Fibroblast of upper back skin (primary cell): ENCODE measurements at regions not wholly inside any gene's neighbourhood (a gene's known extent, or its start where the extent isn't known, plus 50 kb on each side); places are given as distances from the start of the nearest gene placed in this dataset.

Experiments
- DNase-seq: peaks from one replicate; pipeline ENCODE4 v3.0.0-alpha.2; 2013

- peak; percentile 16 for DNase-seq
Measured at GRCh38 chr14:65794674-65795279, 382.2 kb downstream of the FUT8 start.

GRCh38 chr14:65798216-65798615, 385.7 kb downstream of the FUT8 start:
- no peak for DNase-seq

GRCh38 chr14:65800694-65801093, 388.2 kb downstream of the FUT8 start:
- no peak for DNase-seq

- DNase-seq, result no peak
Measured at GRCh38 chr14:65802196-65802595, 389.7 kb downstream of the FUT8 start.

GRCh38 chr14:65803885-65804284, 391.4 kb downstream of the FUT8 start:
- DNase-seq, result no peak

- DNase-seq, result no peak
Measured at GRCh38 chr14:65804439-65805112, 392.0 kb downstream of the FUT8 start.

- DNase-seq, result no peak
Measured at GRCh38 chr14:65805113-65805473, 392.6 kb downstream of the FUT8 start.

- DNase-seq, result no peak
Measured at GRCh38 chr14:65808390-65808789, 395.9 kb downstream of the FUT8 start.

- no peak for DNase-seq
Measured at GRCh38 chr14:65810322-65810721, 397.8 kb downstream of the FUT8 start.

- DNase-seq, result no peak
Measured at GRCh38 chr14:65813760-65814384, 401.3 kb downstream of the FUT8 start.

- DNase-seq, result no peak
Measured at GRCh38 chr14:65815127-65815526, 402.6 kb downstream of the FUT8 start.

GRCh38 chr14:65817011-65817410, 404.5 kb downstream of the FUT8 start:
- DNase-seq, result no peak

- DNase-seq, result no peak
Measured at GRCh38 chr14:65819569-65819968, 407.0 kb downstream of the FUT8 start.

- DNase-seq, result no peak
Measured at GRCh38 chr14:65821224-65821753, 408.8 kb downstream of the FUT8 start.

- peak; percentile 55 for DNase-seq
Measured at GRCh38 chr14:65824285-65824977, 411.9 kb downstream of the FUT8 start.

GRCh38 chr14:65824978-65825299, 412.4 kb downstream of the FUT8 start:
- DNase-seq, result no peak

GRCh38 chr14:65826946-65827345, 414.4 kb downstream of the FUT8 start:
- DNase-seq, result no peak

- DNase-seq, result no peak
Measured at GRCh38 chr14:65827520-65827919, 415.0 kb downstream of the FUT8 start.

- no peak for DNase-seq
Measured at GRCh38 chr14:65828396-65828795, 415.9 kb downstream of the FUT8 start.

GRCh38 chr14:65832431-65833266, 420.1 kb downstream of the FUT8 start:
- peak; percentile 16 for DNase-seq

GRCh38 chr14:65833267-65833880, 420.8 kb downstream of the FUT8 start:
- DNase-seq, result no peak

GRCh38 chr14:65834051-65834450, 421.5 kb downstream of the FUT8 start:
- DNase-seq, result no peak
